Superior temporal gyrus (tissue), 1 donor: ENCODE measurements at regions not wholly inside any gene's neighbourhood (a gene's known extent, or its start where the extent isn't known, plus 50 kb on each side); places are given as distances from the start of the nearest gene placed in this dataset.

Source experiments
- DNase-seq: peaks from one replicate; pipeline ENCODE4 v3.0.0-alpha.2; 2016; ENCODE audit errors: extremely low spot score

GRCh38 chr6:92522589-92522988 lies 896.8 kb downstream of the EPHA7 start:
- DNase-seq, result no peak

GRCh38 chr6:92521553-92521952 lies 897.8 kb downstream of the EPHA7 start:
- no peak for DNase-seq

DNA sequence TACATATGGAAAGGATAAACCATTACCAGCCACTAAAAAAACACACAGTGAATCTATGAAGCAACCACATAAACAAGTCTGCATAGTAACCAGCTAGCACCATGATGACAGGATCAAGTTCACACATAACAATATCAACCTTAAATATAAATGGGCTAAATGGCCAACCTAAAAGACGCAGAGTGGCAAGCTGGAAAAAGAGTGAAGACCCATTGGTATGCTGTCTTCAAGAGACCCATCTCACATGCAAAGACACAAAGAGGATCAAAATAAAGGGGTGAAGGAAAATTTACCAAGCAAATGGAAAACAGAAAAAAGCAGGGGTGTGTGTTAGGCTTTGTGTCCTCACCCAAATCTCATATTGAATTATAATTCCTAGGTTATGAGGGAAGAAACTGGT lies 909.2 kb downstream of the EPHA7 start:
- DNase-seq, result no peak

- no peak for DNase-seq
Measured at GRCh38 chr6:92507552-92507951, 911.8 kb downstream of the EPHA7 start.

DNA sequence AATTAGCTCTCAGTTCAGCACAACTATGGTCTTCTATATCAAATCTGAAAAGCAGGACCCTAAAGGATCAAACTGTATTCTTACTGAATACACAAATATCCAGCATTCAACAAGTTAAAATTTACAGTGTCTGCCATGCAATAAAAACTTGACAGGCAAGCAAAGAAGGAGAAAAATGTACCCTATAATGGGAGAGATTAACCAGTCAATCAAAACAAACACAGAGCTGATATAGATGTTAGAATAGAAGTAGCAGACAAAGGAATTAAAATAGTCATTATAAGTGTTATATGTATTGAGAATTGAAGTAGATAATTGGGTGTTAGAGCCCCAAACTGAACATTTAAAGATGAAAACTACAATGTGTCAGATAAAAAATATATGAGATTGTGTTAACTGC lies 914.9 kb downstream of the EPHA7 start:
- no peak for DNase-seq

DNA sequence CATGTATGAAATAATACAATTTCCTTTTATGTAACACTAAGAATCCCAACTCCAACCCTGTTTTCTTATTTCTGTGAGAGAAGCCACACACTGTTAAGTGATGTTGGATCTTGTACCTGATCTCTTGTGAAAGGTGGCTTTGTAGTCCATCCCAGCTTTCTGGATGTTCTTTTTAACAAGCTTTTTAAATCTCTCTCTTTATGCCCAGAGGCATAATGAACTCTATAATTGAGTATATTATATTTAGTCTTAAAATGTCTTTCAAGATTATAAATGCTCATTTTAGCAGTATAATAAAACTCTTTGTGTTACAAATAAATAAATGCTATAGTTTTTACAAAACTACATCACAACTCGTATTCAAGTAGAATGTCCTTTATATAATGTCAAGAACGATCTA lies 922.1 kb downstream of the EPHA7 start:
- DNase-seq, result no peak

- DNase-seq, result no peak
Measured at GRCh38 chr6:92496527-92496926, 922.8 kb downstream of the EPHA7 start.

- DNase-seq, result no peak
Measured at GRCh38 chr6:92495242-92495641, 924.1 kb downstream of the EPHA7 start.

DNA sequence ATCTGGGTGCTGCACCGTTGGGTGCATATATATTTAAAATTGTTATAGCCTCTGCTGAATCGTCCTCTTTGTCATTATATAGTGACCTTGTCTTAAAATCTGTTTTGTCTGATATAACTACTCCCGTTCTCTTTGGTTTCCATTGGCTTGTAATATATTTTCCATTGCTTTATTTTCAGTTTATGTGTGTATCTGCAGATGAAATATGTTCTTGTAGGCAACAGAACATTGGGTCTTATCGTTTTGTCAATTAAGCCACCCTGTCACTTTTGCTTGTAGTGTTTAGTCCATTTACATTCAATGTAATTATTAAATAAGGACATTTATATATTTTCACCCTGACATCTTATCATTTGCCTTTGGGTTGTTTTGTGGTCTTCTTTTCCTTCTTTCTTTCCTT lies 933.9 kb downstream of the EPHA7 start:
- DNase-seq, result no peak

GRCh38 chr6:92479831-92480230 lies 939.5 kb downstream of the EPHA7 start:
- DNase-seq, result no peak

DNA sequence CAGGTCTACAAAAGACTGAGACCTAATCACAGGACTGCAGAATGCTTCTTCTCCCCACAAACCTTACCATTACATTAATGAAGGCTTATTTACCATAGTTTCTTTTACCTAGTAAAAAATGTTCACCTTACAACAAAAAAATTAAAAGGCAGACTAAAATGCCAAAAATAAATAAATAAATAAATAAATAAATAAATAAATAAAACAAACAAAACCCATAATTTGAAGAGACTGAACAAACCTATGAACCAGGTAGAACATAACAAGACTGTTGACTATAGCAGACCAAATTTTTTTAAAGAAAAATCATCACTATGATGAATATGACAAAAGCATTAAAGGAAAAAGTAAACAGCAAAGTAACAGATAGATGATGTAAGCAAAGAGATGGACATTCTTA lies 946.3 kb downstream of the EPHA7 start:
- no peak for DNase-seq

- DNase-seq, result no peak
Measured at GRCh38 chr6:92469186-92469828, 950.1 kb downstream of the EPHA7 start.

DNA sequence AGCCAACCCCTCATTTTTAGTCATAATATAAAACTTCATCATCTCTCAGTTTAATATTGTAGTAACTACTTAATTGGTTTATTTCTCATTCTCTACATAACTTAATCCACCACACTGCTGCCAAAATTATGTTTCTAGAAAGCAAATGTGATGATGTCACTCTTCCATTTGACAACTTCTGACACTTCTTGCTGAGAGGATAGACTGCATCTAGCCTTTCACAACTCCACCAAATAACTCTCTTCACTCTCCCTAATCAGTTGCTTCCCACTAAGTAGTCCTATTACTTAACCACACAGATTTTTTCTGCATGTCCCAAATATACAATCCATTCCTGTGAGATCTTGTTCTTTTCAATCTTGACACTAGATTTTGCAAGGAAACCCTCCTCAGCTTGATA lies 951.3 kb downstream of the EPHA7 start:
- no peak for DNase-seq

GRCh38 chr6:92460133-92460532 lies 959.2 kb downstream of the EPHA7 start:
- DNase-seq, result no peak

DNA sequence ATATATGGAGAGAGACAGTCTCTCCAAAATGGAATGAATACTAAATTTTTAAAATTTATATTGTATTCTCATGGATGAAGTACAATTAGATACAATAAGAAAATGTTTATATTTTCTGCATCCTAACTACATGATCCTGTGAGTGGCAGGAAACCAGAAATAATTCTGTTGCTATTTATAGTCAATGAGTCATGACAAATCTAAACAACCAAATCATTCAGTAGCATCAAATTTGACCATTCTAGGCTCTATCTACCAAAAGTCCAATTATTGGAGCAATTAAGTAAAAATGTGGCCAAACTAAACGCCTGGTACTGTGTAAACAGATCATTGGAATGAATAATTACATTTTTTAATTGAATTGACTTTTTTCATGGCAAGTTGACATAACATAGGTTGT lies 959.8 kb downstream of the EPHA7 start:
- no peak for DNase-seq

DNA sequence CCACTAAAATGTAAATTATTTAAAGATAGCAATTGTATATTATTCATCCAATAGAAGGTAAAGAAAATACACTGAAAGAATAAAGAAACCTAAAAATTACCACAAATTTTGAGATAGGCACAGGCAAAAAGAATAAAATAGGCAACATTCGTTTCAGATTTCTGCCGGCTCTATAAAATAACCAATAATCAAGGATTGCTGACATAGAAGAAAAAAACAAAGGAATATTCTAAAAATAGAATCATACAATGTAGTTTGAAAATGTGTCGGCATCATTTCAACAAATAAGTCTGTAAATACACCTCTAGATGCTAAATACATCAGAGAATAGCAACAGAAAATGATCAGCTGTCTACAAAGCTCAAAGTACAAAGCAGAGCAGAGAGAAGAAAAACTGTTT lies 973.3 kb downstream of the EPHA7 start:
- no peak for DNase-seq

DNA sequence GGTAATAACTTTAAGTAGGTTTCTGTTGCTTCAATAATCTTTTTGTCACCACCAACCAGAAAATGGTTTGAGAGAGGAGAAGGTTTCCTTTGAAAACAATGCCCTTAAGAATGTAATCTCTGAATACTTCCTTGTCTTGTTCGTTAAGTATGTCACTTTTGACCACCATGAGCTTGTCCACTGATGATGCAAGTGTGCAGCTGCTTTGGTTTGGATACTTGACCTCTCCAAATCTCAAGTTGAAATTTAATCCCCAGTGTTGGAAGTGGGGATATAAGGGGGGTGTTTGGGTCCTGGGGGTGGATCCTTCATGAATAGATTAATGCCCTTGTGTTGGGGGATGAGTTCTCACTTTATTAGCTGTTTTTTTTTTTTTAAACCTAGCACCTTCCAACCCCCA lies 985.4 kb downstream of the EPHA7 start:
- DNase-seq, result no peak

- DNase-seq, result no peak
Measured at GRCh38 chr6:92431502-92431901, 987.9 kb downstream of the EPHA7 start.

DNA sequence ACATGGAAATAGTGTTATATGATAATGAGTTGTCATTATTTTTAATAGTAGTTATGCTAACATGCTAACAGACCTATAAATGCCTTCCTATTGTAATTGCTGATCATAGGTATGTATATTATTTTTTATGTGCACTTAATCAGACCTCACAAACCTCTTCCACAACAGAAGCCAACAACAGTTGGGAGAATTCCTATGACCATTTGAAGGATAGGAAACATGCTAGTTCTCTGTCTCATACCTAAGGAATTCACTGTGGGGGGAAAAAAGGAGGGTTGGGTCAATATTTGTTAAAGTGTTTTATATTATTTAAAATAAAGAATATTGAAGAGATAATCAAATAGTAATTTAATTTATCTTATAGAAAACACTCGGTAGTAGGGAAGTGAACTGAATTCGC lies 990.9 kb downstream of the EPHA7 start:
- no peak for DNase-seq

DNA sequence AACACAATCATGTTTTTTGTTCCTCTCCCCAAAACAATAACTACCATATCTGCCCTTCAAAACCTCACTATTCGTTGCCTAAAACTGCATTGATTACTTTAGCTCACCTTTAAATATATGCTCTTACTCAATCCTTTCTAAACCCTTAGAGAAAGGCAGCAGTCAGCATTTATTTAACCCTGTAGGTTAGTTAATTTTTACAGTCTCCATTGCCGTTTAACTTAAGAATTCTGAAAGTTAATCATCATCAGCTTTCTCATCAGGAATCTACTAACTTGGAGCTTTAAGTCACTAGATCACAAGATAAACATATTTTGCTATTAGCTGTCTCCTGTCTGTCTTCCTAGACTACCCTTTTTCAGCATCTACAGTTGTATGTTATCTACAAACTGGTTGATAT lies 991.9 kb downstream of the EPHA7 start:
- no peak for DNase-seq

- no peak for DNase-seq
Measured at GRCh38 chr6:92415656-92416055, 1003.7 kb downstream of the EPHA7 start.

- no peak for DNase-seq
Measured at GRCh38 chr6:92408350-92408749, 1011.0 kb downstream of the EPHA7 start.

- DNase-seq, result no peak
Measured at GRCh38 chr6:92404281-92404680, 1015.1 kb downstream of the EPHA7 start.

DNA sequence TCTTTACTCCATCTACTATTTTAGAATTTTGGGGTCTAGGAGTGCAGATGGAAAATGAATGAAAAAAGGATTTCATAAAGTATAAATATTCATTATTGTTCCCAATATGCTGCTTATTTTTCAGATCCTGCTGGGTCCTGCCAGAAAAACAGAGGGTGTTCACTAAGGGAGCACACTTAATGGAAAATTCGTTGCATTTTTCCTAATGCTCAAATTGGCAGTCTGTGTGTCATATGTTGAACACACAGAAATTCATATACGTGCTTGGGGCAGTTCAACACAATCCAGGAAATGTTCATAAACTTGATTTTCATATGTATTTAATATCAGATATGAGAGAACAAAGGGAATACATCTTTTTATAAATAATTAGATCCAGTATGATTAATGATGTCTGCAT lies 1019.4 kb downstream of the EPHA7 start:
- no peak for DNase-seq
